GM12864 (cell line): ENCODE measurements at regions not wholly inside any gene's neighbourhood (a gene's known extent, or its start where the extent isn't known, plus 50 kb on each side); places are given as distances from the start of the nearest gene placed in this dataset.

Experiments used
- DNase-seq: peaks from one replicate; pipeline ENCODE4 v3.0.0-alpha.2; 2011; ENCODE audit warnings: low read depth
- H3K4me3 ChIP-seq: 2 replicates; pipeline ENCODE4 v1.5.1; 2011; ENCODE audit warnings: mild to moderate bottlenecking, low read depth, low read length, control low read depth
- CTCF ChIP-seq: IDR thresholded peaks from 2 replicates; pipeline ENCODE4 v1.5.1; 2011; ENCODE audit warnings: low read depth, mild to moderate bottlenecking, moderate library complexity, low read length, control low read depth, inconsistent platforms; ENCODE audit errors: missing control alignments

GRCh38 chr2:195606179-195606578, 50.8 kb upstream of the SLC39A10 start:
- no peak for DNase-seq
- TF ChIP-seq CTCF = no peak
- no peak overlapping the region for H3K4me3 ChIP-seq

- H3K4me3 ChIP-seq = no peak overlapping the region
- DNase-seq = no peak
- TF ChIP-seq CTCF = no peak
These were observed 52.3 kb upstream of the SLC39A10 start for GRCh38 chr2:195604706-195605105.

- TF ChIP-seq CTCF = no peak
- no peak for DNase-seq
- H3K4me3 ChIP-seq = no peak overlapping the region
These were observed 53.0 kb upstream of the SLC39A10 start for GRCh38 chr2:195603998-195604397.

GRCh38 chr2:195603408-195603807, 53.6 kb upstream of the SLC39A10 start:
- H3K4me3 ChIP-seq = no peak overlapping the region
- no peak for TF ChIP-seq CTCF

GRCh38 chr2:195602687-195603086, 54.3 kb upstream of the SLC39A10 start:
- no peak overlapping the region for H3K4me3 ChIP-seq
- TF ChIP-seq CTCF = no peak
- DNase-seq = no peak

More at GRCh38 chr2:195603408-195603807, 53.6 kb upstream of the SLC39A10 start:
- no peak for DNase-seq

- no peak for TF ChIP-seq CTCF
- H3K4me3 ChIP-seq = no peak overlapping the region
- DNase-seq = no peak
These were observed 55.7 kb upstream of the SLC39A10 start for GRCh38 chr2:195601361-195601760.

GRCh38 chr2:195600778-195601177, 56.2 kb upstream of the SLC39A10 start:
- DNase-seq = no peak
- H3K4me3 ChIP-seq = no peak overlapping the region
- TF ChIP-seq CTCF = no peak
